Liver (tissue), 8 donors: ENCODE measurements at regions not wholly inside any gene's neighbourhood (a gene's known extent, or its start where the extent isn't known, plus 50 kb on each side); places are given as distances from the start of the nearest gene placed in this dataset.

Experiments
- DNase-seq: peaks from one replicate; pipeline ENCODE4 v3.0.0-alpha.2; 2017; ENCODE audit warnings: low spot score
- H3K27ac ChIP-seq, 2 donors: one replicate each; pipeline ENCODE4 v1.7.0; 2013; ENCODE audit warnings: inconsistent platforms in 2 of 2, low read length in 2 of 2, control low read depth in 1 of 2, low read depth in 1 of 2, mild to moderate bottlenecking in 1 of 2
- H3K27me3 ChIP-seq, 4 donors: one replicate each; pipeline versions ENCODE4 v1.6.1 to v1.7.0; 2013; ENCODE audit warnings: low read length in 3 of 4, inconsistent platforms in 1 of 4, mild to moderate bottlenecking in 1 of 4, moderate library complexity in 1 of 4; ENCODE audit not compliant: control insufficient read depth in 4 of 4, insufficient read depth in 4 of 4
- H3K36me3 ChIP-seq, 4 donors: one replicate each; pipeline versions ENCODE4 v1.6.1 to v1.7.0; 2013; ENCODE audit warnings: low read length in 3 of 4, mild to moderate bottlenecking in 3 of 4, low read depth in 1 of 4, moderate library complexity in 1 of 4; ENCODE audit not compliant: control insufficient read depth in 4 of 4, insufficient read depth in 3 of 4
- H3K4me1 ChIP-seq, 4 donors: one replicate each; pipeline versions ENCODE4 v1.6.1 to v1.7.0; 2013; ENCODE audit warnings: low read length in 3 of 4, mild to moderate bottlenecking in 3 of 4, moderate library complexity in 1 of 4; ENCODE audit not compliant: control insufficient read depth in 4 of 4, insufficient read depth in 4 of 4
- H3K4me3 ChIP-seq, 3 donors: one replicate each; pipeline versions ENCODE4 v1.6.1 to v1.7.0; 2013; ENCODE audit warnings: low read length in 3 of 3, control low read depth in 1 of 3, low read depth in 1 of 3, mild to moderate bottlenecking in 1 of 3
- H3K9ac ChIP-seq, 2 donors: one replicate each; pipeline ENCODE4 v1.7.0; 2013; ENCODE audit warnings: low read length in 2 of 2, mild to moderate bottlenecking in 2 of 2, moderate library complexity in 2 of 2, control low read depth in 1 of 2, low read depth in 1 of 2
- H3K9me3 ChIP-seq, 4 donors: one replicate each; pipeline versions ENCODE4 v1.6.1 to v1.7.0; 2013; ENCODE audit warnings: low read length in 3 of 4; ENCODE audit not compliant: control insufficient read depth in 4 of 4
- ATF3 ChIP-seq: IDR thresholded peaks from 2 replicates; pipeline ENCODE4 v1.6.1; 2016; ENCODE audit warnings: antibody characterized with exemption
- EGR1 ChIP-seq, 2 donors: IDR thresholded peaks; 2 replicates each; pipeline ENCODE4 v1.6.1; 2016 to 2018; ENCODE audit warnings: antibody characterized with exemption in 2 of 2, low read depth in 2 of 2
- FOXA1 ChIP-seq: IDR thresholded peaks from 2 replicates; pipeline ENCODE4 v1.6.1; 2016; ENCODE audit warnings: antibody characterized with exemption
- FOXA2 ChIP-seq: IDR thresholded peaks from 2 replicates; pipeline ENCODE4 v1.6.1; 2016; ENCODE audit warnings: antibody characterized with exemption
- GABPA ChIP-seq, 2 donors: IDR thresholded peaks in 1 of 2; conservative IDR thresholded peaks in 1 of 2; 2 replicates each; pipeline ENCODE4 v1.6.1; 2016; ENCODE audit warnings: antibody characterized with exemption in 2 of 2, mild to moderate bottlenecking in 1 of 2, moderate library complexity in 1 of 2
- HNF4A ChIP-seq, 2 donors: conservative IDR thresholded peaks; 2 replicates each; pipeline ENCODE4 v1.6.1; 2016; ENCODE audit warnings: antibody characterized with exemption in 2 of 2, mild to moderate bottlenecking in 2 of 2
- HNF4G ChIP-seq: IDR thresholded peaks from 2 replicates; pipeline ENCODE4 v1.6.1; 2016; ENCODE audit warnings: antibody characterized with exemption
- JUND ChIP-seq, 2 donors: IDR thresholded peaks; 2 replicates each; pipeline ENCODE4 v1.6.1; 2016; ENCODE audit warnings: antibody characterized with exemption in 2 of 2
- RAD21 ChIP-seq, 2 donors: IDR thresholded peaks; 2 replicates each; pipeline ENCODE4 v1.6.1; 2016; ENCODE audit warnings: antibody characterized with exemption in 2 of 2, mild to moderate bottlenecking in 2 of 2
- REST ChIP-seq: IDR thresholded peaks from 2 replicates; pipeline ENCODE4 v1.6.1; 2016; ENCODE audit warnings: antibody characterized with exemption, mild to moderate bottlenecking
- RXRA ChIP-seq, 2 donors: IDR thresholded peaks; 2 replicates each; pipeline ENCODE4 v1.6.1; 2017 to 2018; ENCODE audit warnings: antibody characterized with exemption in 2 of 2, mild to moderate bottlenecking in 1 of 2
- SP1 ChIP-seq: IDR thresholded peaks from 2 replicates; pipeline ENCODE4 v1.6.1; 2018; ENCODE audit warnings: antibody characterized with exemption, mild to moderate bottlenecking
- TAF1 ChIP-seq: conservative IDR thresholded peaks from 2 replicates; pipeline ENCODE4 v1.6.1; 2016; ENCODE audit warnings: antibody characterized with exemption, mild to moderate bottlenecking
- YY1 ChIP-seq: IDR thresholded peaks from 2 replicates; pipeline ENCODE4 v1.6.1; 2016; ENCODE audit warnings: antibody characterized with exemption, mild to moderate bottlenecking
- ZBTB33 ChIP-seq: IDR thresholded peaks from 2 replicates; pipeline ENCODE4 v1.6.1; 2016; ENCODE audit warnings: antibody characterized with exemption
- WGBS: extraction: QIAGEN DNeasy Blood & Tissue Kit; methylation state at CpG from one replicate; pipeline ENCODE4 v1.1.7; 2013; 5-methylcytosine and 5-hydroxymethylcytosine counted together
- TF ChIP-seq, protein P1 (sequence below): fragments of 150-350 bp; IDR thresholded peaks from 2 replicates; pipeline ENCODE4 v1.5.1; 2017; ENCODE audit warnings: improper control_type of control experiment, low read depth, low read length; ENCODE audit not compliant: missing input control
- donor health status: healthy.
- donor health status: healthy.
- donor health status: healthy.
- donor health status: healthy.
- donor health status: healthy.

- H3K27me3 ChIP-seq: peaks cover 0 to 19% (median 1%) of the 10 kb centered on the region in 4 donors
- H3K36me3 ChIP-seq: no peaks in the 10 kb centered on the region
- no peak for DNase-seq
- H3K9me3 ChIP-seq: peaks cover 0 to 4% (median 0%) of the 10 kb centered on the region in 4 donors
- 89% methylated on average over 2 of the region's 2 CpGs for WGBS
- H3K4me1 ChIP-seq: no peaks in the 10 kb centered on the region
- TF ChIP-seq RXRA (IDR thresholded peaks at IDR 0.05): no peak
- TF ChIP-seq SP1: no peak
- TF ChIP-seq HNF4A (conservative IDR thresholded peaks at IDR 0.05): no peak
- no peak for TF ChIP-seq GABPA (IDR thresholded peaks at IDR 0.05 in 1 of 2, conservative IDR thresholded peaks at IDR 0.05 in 1 of 2)
- TF ChIP-seq, protein P1, sequence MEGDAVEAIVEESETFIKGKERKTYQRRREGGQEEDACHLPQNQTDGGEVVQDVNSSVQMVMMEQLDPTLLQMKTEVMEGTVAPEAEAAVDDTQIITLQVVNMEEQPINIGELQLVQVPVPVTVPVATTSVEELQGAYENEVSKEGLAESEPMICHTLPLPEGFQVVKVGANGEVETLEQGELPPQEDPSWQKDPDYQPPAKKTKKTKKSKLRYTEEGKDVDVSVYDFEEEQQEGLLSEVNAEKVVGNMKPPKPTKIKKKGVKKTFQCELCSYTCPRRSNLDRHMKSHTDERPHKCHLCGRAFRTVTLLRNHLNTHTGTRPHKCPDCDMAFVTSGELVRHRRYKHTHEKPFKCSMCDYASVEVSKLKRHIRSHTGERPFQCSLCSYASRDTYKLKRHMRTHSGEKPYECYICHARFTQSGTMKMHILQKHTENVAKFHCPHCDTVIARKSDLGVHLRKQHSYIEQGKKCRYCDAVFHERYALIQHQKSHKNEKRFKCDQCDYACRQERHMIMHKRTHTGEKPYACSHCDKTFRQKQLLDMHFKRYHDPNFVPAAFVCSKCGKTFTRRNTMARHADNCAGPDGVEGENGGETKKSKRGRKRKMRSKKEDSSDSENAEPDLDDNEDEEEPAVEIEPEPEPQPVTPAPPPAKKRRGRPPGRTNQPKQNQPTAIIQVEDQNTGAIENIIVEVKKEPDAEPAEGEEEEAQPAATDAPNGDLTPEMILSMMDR: no peak
- no peak for TF ChIP-seq HNF4G
- no peak for TF ChIP-seq ATF3
- no peak for TF ChIP-seq FOXA2
- no peak for TF ChIP-seq TAF1
- TF ChIP-seq RAD21 (IDR thresholded peaks at IDR 0.05): no peak
- H3K9ac ChIP-seq: no peak overlapping the region
- H3K4me3 ChIP-seq: no peak overlapping the region
- no peak overlapping the region for H3K27ac ChIP-seq
Measured at GRCh38 chr9:93821307-93821703, 133.8 kb downstream of the BARX1 start.

DNA sequence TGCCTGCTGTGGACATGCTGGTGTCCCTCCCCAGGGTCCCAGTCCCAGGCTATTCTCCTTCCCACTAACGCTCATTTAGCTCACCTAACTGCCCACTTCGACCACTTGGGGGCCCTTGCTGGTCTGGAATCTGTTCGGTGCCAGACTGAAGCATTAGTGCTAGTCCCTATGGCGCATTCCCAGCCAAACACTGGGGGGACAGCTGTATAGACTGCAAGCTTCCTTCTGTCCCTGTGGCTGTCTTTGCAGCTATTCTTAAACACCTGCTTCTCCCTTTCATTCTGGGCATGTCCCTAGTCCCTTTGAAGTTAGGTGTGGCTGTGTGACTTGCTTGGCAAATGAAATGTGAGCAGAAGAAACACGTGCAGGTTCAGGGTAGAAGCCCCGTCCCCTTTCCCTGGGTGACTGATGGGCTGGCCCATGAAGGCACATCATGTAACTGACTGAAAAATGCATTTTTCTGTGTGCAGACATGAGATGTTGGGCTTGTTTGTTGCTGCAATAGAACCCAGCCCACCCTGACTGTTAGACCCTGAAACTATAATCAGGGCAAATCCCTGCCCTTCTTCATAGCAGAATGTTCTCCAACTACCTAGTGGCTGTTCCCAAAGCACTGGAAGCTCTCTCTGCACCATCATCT lies 134.4 kb downstream of the BARX1 start:
- Histone ChIP-seq H3K36me3 (no peaks in the 10 kb centered on the region), H3K9me3 (peaks cover 0 to 4% (median 0%) of the 10 kb centered on the region in 4 donors), H3K4me1 (no peaks in the 10 kb centered on the region), H3K27ac (no peak overlapping the region), H3K9ac (no peak overlapping the region), H3K4me3 (no peak overlapping the region), H3K27me3 (peaks cover 0 to 17% (median 1%) of the 10 kb centered on the region in 4 donors)
- DNase-seq: peak; percentile 31
- WGBS: 40% methylated on average over 6 of the region's 6 CpGs
- no peak for TF ChIP-seq EGR1 (IDR thresholded peaks at IDR 0.05; ENCODE audit: low read depth in 2 of 2)
- no peak for TF ChIP-seq RAD21 (IDR thresholded peaks at IDR 0.05)
- no peak for TF ChIP-seq TAF1
- TF ChIP-seq, protein P1: no peak
- TF ChIP-seq JUND (IDR thresholded peaks at IDR 0.05): no peak
- no peak for TF ChIP-seq YY1
- TF ChIP-seq HNF4A (conservative IDR thresholded peaks at IDR 0.05): no peak
- TF ChIP-seq ZBTB33: no peak
- no peak for TF ChIP-seq FOXA2
- no peak for TF ChIP-seq REST
- TF ChIP-seq RXRA (IDR thresholded peaks at IDR 0.05): no peak
- no peak for TF ChIP-seq ATF3
- no peak for TF ChIP-seq FOXA1
